WTC11 (cell line): ENCODE measurements at regions not wholly inside any gene's neighbourhood (a gene's known extent, or its start where the extent isn't known, plus 50 kb on each side); places are given as distances from the start of the nearest gene placed in this dataset.
A peak's percentile ranks its signal among the peaks of the same experiment; 100 is the strongest.

Experiments
- ATAC-seq: fragments of 200-7000 bp; cut with Tn5 transposase; 2 replicates; pipeline ENCODE4 v1.10.0; 2021; ENCODE audit warnings: mild to moderate bottlenecking, moderate library complexity
- CTCF ChIA-PET: fragments of 300-600 bp; sonication (Branson Sonifier 250); formaldehyde crosslinking; loops from one replicate; lab custom pipeline; 2021; ENCODE audit warnings: antibody characterized with exemption; lab: Charles Lee
- POLR2A ChIA-PET: fragments of 350-600 bp; sonication (Branson Sonifier 250); formaldehyde crosslinking; loops from one replicate; lab custom pipeline; 2021; ENCODE audit warnings: antibody characterized with exemption; lab: Charles Lee
- DNase-seq: peaks from one replicate; pipeline ENCODE4 v3.0.0; 2021; ENCODE audit warnings: low spot score
- H3K27ac Mint-ChIP-seq: 2 replicates; pipeline ENCODE4 v1.8.0; 2021; ENCODE audit warnings: mixed read lengths
- H3K27me3 Mint-ChIP-seq: 2 replicates; pipeline ENCODE4 v1.8.0; 2021; ENCODE audit warnings: low read depth, mild to moderate bottlenecking, moderate library complexity, mixed read lengths
- H3K36me3 Mint-ChIP-seq: 2 replicates; pipeline ENCODE4 v1.8.0; 2021; ENCODE audit warnings: mixed read lengths
- H3K4me1 Mint-ChIP-seq: 2 replicates; pipeline ENCODE4 v1.8.0; 2022; ENCODE audit warnings: mixed read lengths
- H3K4me3 Mint-ChIP-seq: 2 replicates; pipeline ENCODE4 v1.8.0; 2021; ENCODE audit warnings: mild to moderate bottlenecking, moderate library complexity, mixed read lengths
- H3K9me3 Mint-ChIP-seq: 2 replicates; pipeline ENCODE4 v1.8.0; 2021; ENCODE audit warnings: mixed read lengths
- CDX4 ChIP-seq: fragments of 250-450 bp; sonication (Bioruptor Pico); IDR thresholded peaks from 2 replicates; pipeline ENCODE4 v1.9.0; 2021; ENCODE audit warnings: moderate library complexity, mild to moderate bottlenecking, inconsistent platforms, borderline replicate concordance
- CREM ChIP-seq: sonication (generic); formaldehyde crosslinking; IDR thresholded peaks from 2 replicates; pipeline ENCODE4 v1.8.1; 2022; ENCODE audit warnings: mild to moderate bottlenecking, missing genetic modification reagents, moderate library complexity
- GABPB1 ChIP-seq: sonication (generic); formaldehyde crosslinking; IDR thresholded peaks from 2 replicates; pipeline ENCODE4 v1.8.1; 2023; ENCODE audit warnings: mild to moderate bottlenecking, missing genetic modification reagents
- HMGXB4 ChIP-seq: sonication (generic); formaldehyde crosslinking; IDR thresholded peaks from 2 replicates; pipeline ENCODE4 v1.8.1; 2023; ENCODE audit warnings: mild to moderate bottlenecking, moderate library complexity, missing genetic modification reagents
- IRF2 ChIP-seq: sonication (generic); formaldehyde crosslinking; IDR thresholded peaks from 2 replicates; pipeline ENCODE4 v1.8.0; 2022; ENCODE audit warnings: low read depth, missing genetic modification reagents, borderline replicate concordance
- NR1H2 ChIP-seq: sonication (generic); formaldehyde crosslinking; IDR thresholded peaks from 2 replicates; pipeline ENCODE4 v1.9.0; 2021; ENCODE audit warnings: mild to moderate bottlenecking, moderate library complexity, missing genetic modification reagents
- OVOL2 ChIP-seq: fragments of 250-450 bp; sonication (Bioruptor Pico); IDR thresholded peaks from 2 replicates; pipeline ENCODE4 v1.9.0; 2021; ENCODE audit warnings: mild to moderate bottlenecking, borderline replicate concordance
- ZBTB21 ChIP-seq: sonication (generic); formaldehyde crosslinking; IDR thresholded peaks from 2 replicates; pipeline ENCODE4 v1.8.1; 2023; ENCODE audit warnings: mild to moderate bottlenecking, missing genetic modification reagents, borderline replicate concordance
- ZNF121 ChIP-seq: sonication (generic); formaldehyde crosslinking; IDR thresholded peaks from 2 replicates; pipeline ENCODE4 v1.8.0; 2023; ENCODE audit warnings: missing genetic modification reagents
- ZNF317 ChIP-seq: sonication (generic); formaldehyde crosslinking; IDR thresholded peaks from 2 replicates; pipeline ENCODE4 v1.8.1; 2023; ENCODE audit warnings: low read depth, mild to moderate bottlenecking, moderate library complexity, missing genetic modification reagents, borderline replicate concordance
- ZNF423 ChIP-seq: fragments of 250-450 bp; sonication (Bioruptor Pico); IDR thresholded peaks from 2 replicates; pipeline ENCODE4 v2.1.2; 2022; ENCODE audit warnings: mild to moderate bottlenecking, moderate library complexity
- TF ChIP-seq, protein P1 (sequence below): sonication (generic); formaldehyde crosslinking; conservative IDR thresholded peaks from 2 replicates; pipeline ENCODE4 v1.8.1; 2023; ENCODE audit warnings: mild to moderate bottlenecking, low read depth, missing genetic modification reagents, moderate library complexity
- TF ChIP-seq, protein P2 (sequence below): sonication (generic); formaldehyde crosslinking; IDR thresholded peaks from 2 replicates; pipeline ENCODE4 v1.8.1; 2023; ENCODE audit warnings: mild to moderate bottlenecking, missing genetic modification reagents, moderate library complexity
- TF ChIP-seq, protein P3 (sequence below): sonication (generic); formaldehyde crosslinking; IDR thresholded peaks from 2 replicates; pipeline ENCODE4 v1.8.0; 2022; ENCODE audit warnings: mild to moderate bottlenecking, missing genetic modification reagents
- TF ChIP-seq, protein P4 (sequence below): sonication (generic); formaldehyde crosslinking; IDR thresholded peaks from 2 replicates; pipeline ENCODE4 v1.8.1; 2022; ENCODE audit warnings: missing genetic modification reagents, borderline replicate concordance
- TF ChIP-seq, protein P5 (sequence below): sonication (generic); formaldehyde crosslinking; IDR thresholded peaks from 2 replicates; pipeline ENCODE4 v1.8.1; 2022; ENCODE audit warnings: mild to moderate bottlenecking, moderate library complexity, missing genetic modification reagents
- TF ChIP-seq, protein P6 (sequence below): fragments of 250-450 bp; sonication (Bioruptor Pico); IDR thresholded peaks from 2 replicates; pipeline ENCODE4 v1.9.0; 2021; ENCODE audit warnings: mild to moderate bottlenecking, borderline replicate concordance

- TF ChIP-seq, protein P1, sequence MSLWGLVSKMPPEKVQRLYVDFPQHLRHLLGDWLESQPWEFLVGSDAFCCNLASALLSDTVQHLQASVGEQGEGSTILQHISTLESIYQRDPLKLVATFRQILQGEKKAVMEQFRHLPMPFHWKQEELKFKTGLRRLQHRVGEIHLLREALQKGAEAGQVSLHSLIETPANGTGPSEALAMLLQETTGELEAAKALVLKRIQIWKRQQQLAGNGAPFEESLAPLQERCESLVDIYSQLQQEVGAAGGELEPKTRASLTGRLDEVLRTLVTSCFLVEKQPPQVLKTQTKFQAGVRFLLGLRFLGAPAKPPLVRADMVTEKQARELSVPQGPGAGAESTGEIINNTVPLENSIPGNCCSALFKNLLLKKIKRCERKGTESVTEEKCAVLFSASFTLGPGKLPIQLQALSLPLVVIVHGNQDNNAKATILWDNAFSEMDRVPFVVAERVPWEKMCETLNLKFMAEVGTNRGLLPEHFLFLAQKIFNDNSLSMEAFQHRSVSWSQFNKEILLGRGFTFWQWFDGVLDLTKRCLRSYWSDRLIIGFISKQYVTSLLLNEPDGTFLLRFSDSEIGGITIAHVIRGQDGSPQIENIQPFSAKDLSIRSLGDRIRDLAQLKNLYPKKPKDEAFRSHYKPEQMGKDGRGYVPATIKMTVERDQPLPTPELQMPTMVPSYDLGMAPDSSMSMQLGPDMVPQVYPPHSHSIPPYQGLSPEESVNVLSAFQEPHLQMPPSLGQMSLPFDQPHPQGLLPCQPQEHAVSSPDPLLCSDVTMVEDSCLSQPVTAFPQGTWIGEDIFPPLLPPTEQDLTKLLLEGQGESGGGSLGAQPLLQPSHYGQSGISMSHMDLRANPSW = no peak
- TF ChIP-seq NR1H2 (CRISPR knock-in tag) (no peak), CREM (CRISPR knock-in tag) (no peak), OVOL2 (CRISPR knock-in tag) (no peak)
- TF ChIP-seq, protein P2, sequence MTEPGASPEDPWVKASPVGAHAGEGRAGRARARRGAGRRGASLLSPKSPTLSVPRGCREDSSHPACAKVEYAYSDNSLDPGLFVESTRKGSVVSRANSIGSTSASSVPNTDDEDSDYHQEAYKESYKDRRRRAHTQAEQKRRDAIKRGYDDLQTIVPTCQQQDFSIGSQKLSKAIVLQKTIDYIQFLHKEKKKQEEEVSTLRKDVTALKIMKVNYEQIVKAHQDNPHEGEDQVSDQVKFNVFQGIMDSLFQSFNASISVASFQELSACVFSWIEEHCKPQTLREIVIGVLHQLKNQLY (CRISPR knock-in tag) = no peak
- TF ChIP-seq, protein P3, sequence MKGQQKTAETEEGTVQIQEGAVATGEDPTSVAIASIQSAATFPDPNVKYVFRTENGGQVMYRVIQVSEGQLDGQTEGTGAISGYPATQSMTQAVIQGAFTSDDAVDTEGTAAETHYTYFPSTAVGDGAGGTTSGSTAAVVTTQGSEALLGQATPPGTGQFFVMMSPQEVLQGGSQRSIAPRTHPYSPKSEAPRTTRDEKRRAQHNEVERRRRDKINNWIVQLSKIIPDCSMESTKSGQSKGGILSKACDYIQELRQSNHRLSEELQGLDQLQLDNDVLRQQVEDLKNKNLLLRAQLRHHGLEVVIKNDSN (CRISPR knock-in tag) = no peak
These were observed 247.9 kb downstream of the TSN start (continued) for GRCh38 chr2:122003196-122003940.

DNA sequence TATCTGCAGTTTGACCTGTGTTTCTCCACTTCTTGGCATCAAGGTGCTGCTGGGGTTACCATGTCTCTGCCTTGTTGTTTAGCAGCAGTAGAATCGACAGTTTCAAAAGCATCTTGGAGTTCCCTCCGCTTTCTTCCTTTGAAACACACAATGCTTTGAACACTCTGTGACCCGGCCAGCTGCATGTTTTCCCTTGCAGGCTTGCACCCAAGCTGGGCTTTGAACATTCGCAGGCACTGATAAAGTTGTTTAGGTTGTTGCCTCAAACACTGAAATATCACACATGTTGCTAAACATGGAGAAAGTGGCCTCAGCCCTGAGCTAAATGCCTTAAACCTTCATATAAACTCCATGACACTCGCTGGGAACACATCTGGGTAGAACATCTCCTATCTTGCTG is 251.7 kb downstream of the TSN start:
- Mint-ChIP-seq H3K36me3 (peaks cover 2% of the 10 kb centered on the region), H3K4me1 (peaks cover 11% of the 10 kb centered on the region), H3K4me3 (no peak overlapping the region), H3K27me3 (no peaks in the 10 kb centered on the region), H3K9me3 (peaks cover 3% of the 10 kb centered on the region), H3K27ac (no peak overlapping the region)
- ChIA-PET CTCF (no interaction called here), POLR2A (no interaction called here)
- TF ChIP-seq GABPB1 (CRISPR knock-in tag) (no peak), HMGXB4 (CRISPR knock-in tag) (no peak), ZNF317 (CRISPR knock-in tag) (no peak), ZNF121 (CRISPR knock-in tag) (no peak), ZBTB21 (CRISPR knock-in tag) (no peak), IRF2 (CRISPR knock-in tag) (no peak), ZNF423 (no peak)
- DNase-seq = no peak
- ATAC-seq = no peak

DNA sequence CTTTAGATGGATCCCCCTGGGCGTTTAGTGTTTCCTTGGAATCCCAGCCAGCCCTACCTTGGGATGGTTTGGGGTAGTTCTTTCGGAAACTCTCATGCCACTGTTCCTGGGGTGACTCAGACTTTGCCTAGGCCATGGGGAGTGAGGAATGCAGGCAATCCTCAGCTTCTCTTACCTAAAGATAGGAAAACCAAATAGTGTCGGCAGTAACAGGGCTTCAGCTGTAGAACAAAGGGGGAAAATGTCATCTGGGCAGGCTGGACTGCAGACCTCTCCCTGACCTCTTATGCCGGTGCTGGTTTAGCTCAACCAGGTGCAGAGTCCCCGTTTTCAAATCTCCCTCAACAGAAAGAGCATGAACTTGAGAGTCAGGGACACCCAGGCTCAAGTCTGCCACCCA is 252.1 kb downstream of the TSN start:
- ChIA-PET POLR2A (interaction anchor here (0.7 kb wide), 1 partner anchor 526 kb away, joined by 5 read pairs; no protein-coding TSS in a partner anchor), CTCF (no interaction called here)
- Mint-ChIP-seq H3K4me3 (no peak overlapping the region), H3K4me1 (peaks cover 11% of the 10 kb centered on the region), H3K36me3 (peaks cover 4% of the 10 kb centered on the region), H3K9me3 (peaks cover 6% of the 10 kb centered on the region), H3K27ac (no peak overlapping the region), H3K27me3 (no peaks in the 10 kb centered on the region)
- DNase-seq (no peak), ATAC-seq (peak; percentile 54)
- TF ChIP-seq, protein P4, sequence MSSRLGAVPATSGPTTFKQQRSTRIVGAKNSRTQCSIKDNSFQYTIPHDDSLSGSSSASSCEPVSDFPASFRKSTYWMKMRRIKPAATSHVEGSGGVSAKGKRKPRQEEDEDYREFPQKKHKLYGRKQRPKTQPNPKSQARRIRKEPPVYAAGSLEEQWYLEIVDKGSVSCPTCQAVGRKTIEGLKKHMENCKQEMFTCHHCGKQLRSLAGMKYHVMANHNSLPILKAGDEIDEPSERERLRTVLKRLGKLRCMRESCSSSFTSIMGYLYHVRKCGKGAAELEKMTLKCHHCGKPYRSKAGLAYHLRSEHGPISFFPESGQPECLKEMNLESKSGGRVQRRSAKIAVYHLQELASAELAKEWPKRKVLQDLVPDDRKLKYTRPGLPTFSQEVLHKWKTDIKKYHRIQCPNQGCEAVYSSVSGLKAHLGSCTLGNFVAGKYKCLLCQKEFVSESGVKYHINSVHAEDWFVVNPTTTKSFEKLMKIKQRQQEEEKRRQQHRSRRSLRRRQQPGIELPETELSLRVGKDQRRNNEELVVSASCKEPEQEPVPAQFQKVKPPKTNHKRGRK (CRISPR knock-in tag) = no peak
- TF ChIP-seq CDX4 = no peak
- TF ChIP-seq, protein P5, sequence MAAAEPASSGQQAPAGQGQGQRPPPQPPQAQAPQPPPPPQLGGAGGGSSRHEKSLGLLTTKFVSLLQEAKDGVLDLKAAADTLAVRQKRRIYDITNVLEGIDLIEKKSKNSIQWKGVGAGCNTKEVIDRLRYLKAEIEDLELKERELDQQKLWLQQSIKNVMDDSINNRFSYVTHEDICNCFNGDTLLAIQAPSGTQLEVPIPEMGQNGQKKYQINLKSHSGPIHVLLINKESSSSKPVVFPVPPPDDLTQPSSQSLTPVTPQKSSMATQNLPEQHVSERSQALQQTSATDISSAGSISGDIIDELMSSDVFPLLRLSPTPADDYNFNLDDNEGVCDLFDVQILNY = no peak
- TF ChIP-seq, protein P6, sequence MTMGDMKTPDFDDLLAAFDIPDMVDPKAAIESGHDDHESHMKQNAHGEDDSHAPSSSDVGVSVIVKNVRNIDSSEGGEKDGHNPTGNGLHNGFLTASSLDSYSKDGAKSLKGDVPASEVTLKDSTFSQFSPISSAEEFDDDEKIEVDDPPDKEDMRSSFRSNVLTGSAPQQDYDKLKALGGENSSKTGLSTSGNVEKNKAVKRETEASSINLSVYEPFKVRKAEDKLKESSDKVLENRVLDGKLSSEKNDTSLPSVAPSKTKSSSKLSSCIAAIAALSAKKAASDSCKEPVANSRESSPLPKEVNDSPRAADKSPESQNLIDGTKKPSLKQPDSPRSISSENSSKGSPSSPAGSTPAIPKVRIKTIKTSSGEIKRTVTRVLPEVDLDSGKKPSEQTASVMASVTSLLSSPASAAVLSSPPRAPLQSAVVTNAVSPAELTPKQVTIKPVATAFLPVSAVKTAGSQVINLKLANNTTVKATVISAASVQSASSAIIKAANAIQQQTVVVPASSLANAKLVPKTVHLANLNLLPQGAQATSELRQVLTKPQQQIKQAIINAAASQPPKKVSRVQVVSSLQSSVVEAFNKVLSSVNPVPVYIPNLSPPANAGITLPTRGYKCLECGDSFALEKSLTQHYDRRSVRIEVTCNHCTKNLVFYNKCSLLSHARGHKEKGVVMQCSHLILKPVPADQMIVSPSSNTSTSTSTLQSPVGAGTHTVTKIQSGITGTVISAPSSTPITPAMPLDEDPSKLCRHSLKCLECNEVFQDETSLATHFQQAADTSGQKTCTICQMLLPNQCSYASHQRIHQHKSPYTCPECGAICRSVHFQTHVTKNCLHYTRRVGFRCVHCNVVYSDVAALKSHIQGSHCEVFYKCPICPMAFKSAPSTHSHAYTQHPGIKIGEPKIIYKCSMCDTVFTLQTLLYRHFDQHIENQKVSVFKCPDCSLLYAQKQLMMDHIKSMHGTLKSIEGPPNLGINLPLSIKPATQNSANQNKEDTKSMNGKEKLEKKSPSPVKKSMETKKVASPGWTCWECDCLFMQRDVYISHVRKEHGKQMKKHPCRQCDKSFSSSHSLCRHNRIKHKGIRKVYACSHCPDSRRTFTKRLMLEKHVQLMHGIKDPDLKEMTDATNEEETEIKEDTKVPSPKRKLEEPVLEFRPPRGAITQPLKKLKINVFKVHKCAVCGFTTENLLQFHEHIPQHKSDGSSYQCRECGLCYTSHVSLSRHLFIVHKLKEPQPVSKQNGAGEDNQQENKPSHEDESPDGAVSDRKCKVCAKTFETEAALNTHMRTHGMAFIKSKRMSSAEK (CRISPR knock-in tag) = no peak
